GM15510 (cell line): ENCODE measurements at regions not wholly inside any gene's neighbourhood (a gene's known extent, or its start where the extent isn't known, plus 50 kb on each side); places are given as distances from the start of the nearest gene placed in this dataset.

ENCODE experiments used
- POLR2A ChIP-seq: IDR thresholded peaks from 3 replicates; pipeline ENCODE4 v1.6.1; 2011; ENCODE audit warnings: borderline replicate concordance; ENCODE audit not compliant: insufficient read length; ENCODE audit errors: extremely low read depth

GRCh38 chr16:86357950-86358349 lies 152.4 kb upstream of the FOXF1 start:
- no peak for TF ChIP-seq POLR2A

GRCh38 chr16:86359571-86359970 lies 150.8 kb upstream of the FOXF1 start:
- TF ChIP-seq POLR2A, result no peak

- no peak for TF ChIP-seq POLR2A
Measured at GRCh38 chr16:86362155-86362849, 148.0 kb upstream of the FOXF1 start.

GRCh38 chr16:86363057-86363490 lies 147.3 kb upstream of the FOXF1 start:
- no peak for TF ChIP-seq POLR2A

GRCh38 chr16:86363836-86364618 lies 146.3 kb upstream of the FOXF1 start:
- TF ChIP-seq POLR2A, result no peak

GRCh38 chr16:86364653-86365380 lies 145.5 kb upstream of the FOXF1 start:
- no peak for TF ChIP-seq POLR2A

GRCh38 chr16:86365513-86366273 lies 144.6 kb upstream of the FOXF1 start:
- no peak for TF ChIP-seq POLR2A

- TF ChIP-seq POLR2A, result no peak
Measured at GRCh38 chr16:86366481-86366880, 143.8 kb upstream of the FOXF1 start.

GRCh38 chr16:86367291-86368072 lies 142.8 kb upstream of the FOXF1 start:
- TF ChIP-seq POLR2A, result no peak

GRCh38 chr16:86368261-86368660 lies 142.1 kb upstream of the FOXF1 start:
- TF ChIP-seq POLR2A, result no peak

- TF ChIP-seq POLR2A, result no peak
Measured at GRCh38 chr16:86370062-86370461, 140.3 kb upstream of the FOXF1 start.

GRCh38 chr16:86371083-86371803 lies 139.1 kb upstream of the FOXF1 start:
- TF ChIP-seq POLR2A, result no peak

- TF ChIP-seq POLR2A, result no peak
Measured at GRCh38 chr16:86372193-86372592, 138.1 kb upstream of the FOXF1 start.
